NCI-H1417 (cell line): ENCODE measurements at regions not wholly inside any gene's neighbourhood (a gene's known extent, or its start where the extent isn't known, plus 50 kb on each side); places are given as distances from the start of the nearest gene placed in this dataset.
"Not testable (repeated sequence)": the region's sequence is repeated elsewhere in the genome, so short reads cannot be mapped to it uniquely, and the experiment has no call there.

Experiments
- DNase-seq, 3 experiments: peaks; one replicate each; lab custom pipeline; 2025; lab: John Stamatoyannopoulos, UW

DNA sequence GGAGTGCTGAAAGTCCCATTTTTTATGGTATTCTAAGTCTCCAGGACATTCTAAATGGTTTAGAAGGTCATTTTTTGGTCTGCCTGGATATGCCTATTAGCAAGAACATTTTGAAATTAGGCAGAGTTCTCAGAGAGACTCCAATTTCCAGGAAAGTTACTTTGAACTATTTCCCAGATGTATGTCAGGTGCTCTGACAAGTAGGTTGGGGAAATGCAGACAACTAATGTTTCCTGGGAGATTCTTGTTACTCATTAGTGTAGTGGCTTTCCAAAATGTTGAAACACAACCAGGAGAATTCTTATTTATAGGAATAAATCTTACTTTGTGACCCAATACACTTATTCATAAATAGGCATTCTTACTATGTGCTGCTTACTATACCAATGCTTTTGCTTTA, 268.4 kb downstream of the ZNF37A start:
- not testable (repeated sequence) for DNase-seq

DNA sequence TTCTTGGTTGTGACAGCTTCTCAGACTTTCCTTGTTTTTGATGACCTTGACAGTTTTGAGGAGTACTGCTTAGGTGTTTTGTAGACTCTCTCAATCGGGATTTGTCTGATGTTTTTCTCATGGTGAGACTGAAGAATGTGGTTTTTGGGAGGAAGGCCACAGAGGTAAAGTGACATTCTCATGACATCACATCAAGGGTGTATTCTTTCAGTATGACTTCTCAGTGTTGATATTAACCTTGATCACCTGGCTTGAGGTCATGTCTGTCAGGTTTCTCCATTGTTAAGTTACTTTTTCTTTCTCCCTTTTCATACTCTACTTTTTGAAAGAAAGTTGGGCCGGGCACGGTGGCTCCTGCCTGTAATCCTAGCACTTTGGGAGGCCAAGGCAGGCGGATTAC, 269.9 kb downstream of the ZNF37A start:
- DNase-seq = not testable (repeated sequence)

GRCh38 chr10:38365917-38366316, 271.8 kb downstream of the ZNF37A start:
- peak in 2 of 3 experiments; percentile 20 to 52 for DNase-seq

- DNase-seq = not testable (repeated sequence)
These were observed 289.7 kb downstream of the ZNF37A start for GRCh38 chr10:38383800-38384199.

- not testable (repeated sequence) for DNase-seq
These were observed 292.7 kb downstream of the ZNF37A start for GRCh38 chr10:38386869-38387268.

GRCh38 chr10:38390725-38391124, 296.6 kb downstream of the ZNF37A start:
- DNase-seq = peak in 2 of 3 experiments; percentile 1

DNA sequence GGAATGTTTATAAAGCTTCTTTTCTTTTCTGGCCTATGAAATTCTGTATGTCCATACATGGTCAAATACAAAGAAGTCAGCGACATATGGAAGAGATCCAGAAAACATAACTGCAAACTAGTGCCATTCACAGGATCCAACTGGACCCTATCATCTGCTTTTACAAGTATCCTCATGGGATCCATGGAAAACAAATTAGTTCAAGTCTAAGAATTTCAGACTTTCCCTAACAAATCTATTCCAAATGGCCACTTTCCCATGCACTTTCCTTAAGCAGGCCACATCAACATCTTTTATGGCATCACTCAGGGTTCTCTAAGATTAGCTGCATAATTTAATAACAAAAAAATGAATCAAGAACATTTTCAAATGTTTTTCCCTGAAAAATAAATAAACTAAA, 301.3 kb downstream of the ZNF37A start:
- not testable (repeated sequence) for DNase-seq

GRCh38 chr10:38396178-38396954, 302.2 kb downstream of the ZNF37A start:
- DNase-seq = not testable (repeated sequence)

- peak in 1 of 3 experiments; percentile 21 for DNase-seq
These were observed 307.4 kb downstream of the ZNF37A start for GRCh38 chr10:38401565-38401964.

- DNase-seq = peak; percentile 83 to 90 (median 83)
These were observed 308.6 kb downstream of the ZNF37A start for GRCh38 chr10:38402442-38403346.

DNA sequence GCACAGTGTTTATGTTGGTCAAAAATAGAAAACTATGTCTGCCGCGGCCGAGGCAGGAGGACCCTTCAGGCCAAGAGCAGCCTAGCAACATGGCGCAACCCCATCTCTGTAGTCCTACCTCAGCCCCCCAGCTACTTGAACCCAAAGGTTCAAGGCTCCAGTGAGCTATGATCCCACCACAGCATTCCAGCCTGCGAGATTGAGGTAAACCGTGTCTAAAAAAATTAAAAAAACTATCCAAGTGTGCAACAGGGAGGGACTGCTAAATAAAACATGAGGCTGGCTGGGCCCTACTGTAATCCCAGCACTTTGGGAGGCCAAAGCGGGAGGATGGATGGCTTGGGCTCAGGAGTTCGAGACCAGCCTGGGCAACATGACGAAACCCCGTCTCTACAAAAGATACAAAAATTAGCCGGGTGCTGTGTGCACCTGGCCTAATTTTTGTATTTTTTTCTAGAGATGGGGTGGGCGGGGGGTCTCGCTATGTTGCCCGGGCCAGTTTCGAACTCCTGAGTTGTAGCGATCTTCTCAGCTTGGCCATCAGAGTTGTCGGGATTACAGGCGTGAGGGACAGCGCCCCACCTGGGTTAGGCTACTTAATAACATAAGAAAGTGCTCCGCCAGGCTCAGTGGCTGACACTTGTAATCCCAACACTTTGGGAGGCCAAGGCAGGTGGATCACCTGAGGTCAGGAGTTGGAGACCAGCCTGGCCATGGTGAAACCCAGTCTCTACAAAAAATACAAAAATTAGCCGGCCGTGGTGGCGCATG, 309.4 kb downstream of the ZNF37A start:
- not testable (repeated sequence) for DNase-seq

- DNase-seq = not testable (repeated sequence)
These were observed 329.5 kb downstream of the ZNF37A start for GRCh38 chr10:38423634-38424033.

DNA sequence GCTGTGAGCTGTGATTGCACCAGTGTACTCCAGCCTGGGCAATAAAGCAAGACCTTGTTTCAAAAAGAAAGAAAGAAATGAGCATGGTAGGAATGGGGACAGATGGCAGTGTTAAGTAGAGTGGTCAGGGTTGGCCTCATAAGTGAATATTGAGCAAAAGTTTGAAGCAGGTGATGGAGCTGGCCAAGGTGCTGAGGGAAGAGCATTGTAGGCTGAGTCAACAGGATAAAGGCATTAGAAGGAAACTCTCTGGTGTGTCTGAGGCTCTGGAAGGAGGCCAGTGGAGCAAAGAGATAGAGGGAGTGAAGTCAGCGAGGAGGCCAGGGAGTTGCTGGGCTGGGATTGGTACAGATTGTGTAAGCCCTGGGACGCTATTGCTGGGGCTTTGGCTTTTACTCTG, 336.1 kb downstream of the ZNF37A start:
- not testable (repeated sequence) for DNase-seq

DNA sequence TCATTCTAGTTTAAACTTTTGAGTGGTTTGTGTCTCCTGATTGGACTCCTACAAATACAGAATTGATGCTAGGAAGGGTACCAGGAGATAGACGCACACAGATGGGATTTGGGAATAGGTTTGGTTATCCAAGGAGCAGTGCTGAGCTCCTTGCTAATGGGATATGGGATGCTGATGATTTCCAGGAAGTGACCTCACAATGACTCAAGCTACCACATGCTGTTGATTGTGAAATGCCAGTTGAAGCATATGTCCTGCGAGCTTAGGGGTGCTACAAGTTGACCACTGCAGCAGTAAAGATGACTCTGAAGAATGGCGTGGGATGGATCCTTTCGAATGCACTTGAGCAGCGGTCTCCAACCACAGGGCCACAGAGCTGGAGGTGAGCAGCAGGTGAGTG, 343.2 kb downstream of the ZNF37A start:
- DNase-seq = not testable (repeated sequence)

DNA sequence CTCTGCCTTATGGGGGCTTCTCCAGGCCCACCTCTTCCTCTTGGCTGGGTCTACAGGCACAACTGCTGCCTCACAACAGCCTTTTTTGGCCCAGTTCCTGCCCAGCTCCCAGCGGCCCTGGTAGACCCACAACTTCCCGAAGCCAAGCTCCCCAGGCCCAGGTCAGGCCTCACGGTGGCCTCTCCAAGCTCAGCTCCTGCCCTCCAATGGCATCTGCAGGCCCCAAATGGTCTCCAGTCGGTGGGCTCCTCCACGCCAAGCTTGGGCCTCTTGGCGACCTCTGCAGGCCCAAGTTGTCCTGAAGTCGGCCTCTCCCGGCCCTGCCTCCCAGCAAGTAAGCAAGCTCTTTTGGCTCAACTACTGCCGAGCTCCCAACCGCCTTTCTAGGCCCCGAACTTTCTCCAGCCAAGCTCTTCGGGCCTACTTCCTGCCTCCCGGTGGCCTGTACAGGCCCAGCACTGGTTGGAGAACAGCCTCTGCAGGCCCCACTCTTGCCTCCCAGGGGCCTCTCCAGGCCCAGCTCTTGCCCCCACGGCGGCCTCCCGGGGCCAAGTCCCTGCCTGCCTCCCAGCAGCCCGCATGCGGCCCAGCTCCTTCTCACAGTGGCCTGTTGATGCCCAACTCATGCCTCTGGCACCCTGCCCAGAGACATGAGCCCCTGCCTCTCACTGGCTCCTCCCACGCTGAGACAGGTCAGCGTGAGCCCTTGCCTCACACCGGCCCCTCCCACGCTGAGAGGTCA, 354.6 kb downstream of the ZNF37A start:
- DNase-seq = not testable (repeated sequence)

GRCh38 chr10:38449618-38450017, 355.5 kb downstream of the ZNF37A start:
- not testable (repeated sequence) for DNase-seq

DNA sequence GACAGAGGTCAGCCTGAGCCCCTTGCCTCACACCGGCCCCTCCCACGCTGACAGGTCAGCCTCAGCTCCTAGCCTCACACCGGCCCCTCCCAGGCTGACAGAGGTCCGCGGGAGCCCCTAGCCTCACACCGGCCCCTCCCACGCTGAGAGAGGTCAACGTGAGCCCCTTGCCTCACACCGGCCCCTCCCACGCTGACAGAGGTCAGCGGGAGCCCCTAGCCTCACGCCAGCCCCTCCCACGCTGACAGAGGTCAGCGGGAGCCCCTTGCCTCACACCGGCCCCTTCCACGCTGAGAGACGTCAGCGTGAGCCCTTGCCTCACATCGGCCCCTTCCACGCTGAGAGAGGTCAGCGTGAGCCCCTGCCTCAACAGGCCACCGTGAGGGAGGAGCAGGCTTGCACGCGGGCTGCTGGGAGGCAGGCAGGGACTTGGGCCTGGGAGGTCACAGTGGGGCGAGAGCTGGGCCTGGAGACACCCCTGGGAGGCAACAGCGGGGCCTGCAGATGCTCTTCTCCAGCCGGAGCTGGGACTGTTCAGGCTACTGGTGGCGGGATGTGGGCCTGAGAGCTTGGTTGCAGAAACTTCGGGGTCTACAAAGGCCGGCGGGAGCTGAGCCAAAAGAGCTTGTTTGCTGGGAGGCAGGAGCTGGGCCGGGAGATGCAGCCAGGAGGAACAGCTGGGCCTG, 356.4 kb downstream of the ZNF37A start:
- not testable (repeated sequence) for DNase-seq

DNA sequence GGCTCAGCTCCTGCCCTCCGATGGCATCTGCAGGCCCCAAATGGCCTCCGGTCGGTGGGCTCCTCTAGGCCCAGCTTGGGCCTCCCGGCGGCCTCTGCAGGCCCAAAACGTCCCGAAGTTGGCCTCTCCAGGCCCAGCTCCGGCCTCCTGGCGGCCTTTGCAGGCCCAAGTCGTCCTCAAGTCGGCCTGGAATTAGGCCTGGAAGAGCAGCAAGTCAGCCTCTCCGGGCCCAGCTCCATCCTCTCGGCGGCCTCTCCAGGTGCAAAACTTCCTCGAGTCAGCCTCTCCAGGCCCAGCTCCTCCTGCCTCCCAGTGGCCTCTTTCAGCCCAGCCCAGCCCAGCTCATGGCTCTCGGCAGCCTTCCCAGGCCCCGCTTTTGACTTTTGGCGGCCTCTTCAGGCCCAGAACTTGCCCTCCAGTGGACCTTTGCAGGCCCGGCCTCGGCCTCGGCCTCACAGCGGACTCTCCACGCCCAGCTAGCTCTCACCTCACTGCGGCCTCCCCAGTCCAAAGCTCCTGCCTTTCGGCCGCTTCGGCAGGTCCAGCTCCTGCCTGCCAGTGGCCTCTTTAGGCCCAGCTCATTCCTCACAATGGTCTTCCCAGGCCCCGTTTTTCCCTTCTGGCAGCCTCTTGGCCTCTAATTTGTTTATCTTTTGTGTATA, 357.3 kb downstream of the ZNF37A start:
- not testable (repeated sequence) for DNase-seq
